GM12864 (cell line): ENCODE measurements at regions not wholly inside any gene's neighbourhood (a gene's known extent, or its start where the extent isn't known, plus 50 kb on each side); places are given as distances from the start of the nearest gene placed in this dataset.
"Not testable (repeated sequence)": the region's sequence is repeated elsewhere in the genome, so short reads cannot be mapped to it uniquely, and the experiment has no call there.

ENCODE experiments used
- DNase-seq: peaks from one replicate; pipeline ENCODE4 v3.0.0-alpha.2; 2011; ENCODE audit warnings: low read depth
- H3K4me3 ChIP-seq: 2 replicates; pipeline ENCODE4 v1.5.1; 2011; ENCODE audit warnings: mild to moderate bottlenecking, low read depth, low read length, control low read depth
- CTCF ChIP-seq: IDR thresholded peaks from 2 replicates; pipeline ENCODE4 v1.5.1; 2011; ENCODE audit warnings: low read depth, mild to moderate bottlenecking, moderate library complexity, low read length, control low read depth, inconsistent platforms; ENCODE audit errors: missing control alignments

DNA sequence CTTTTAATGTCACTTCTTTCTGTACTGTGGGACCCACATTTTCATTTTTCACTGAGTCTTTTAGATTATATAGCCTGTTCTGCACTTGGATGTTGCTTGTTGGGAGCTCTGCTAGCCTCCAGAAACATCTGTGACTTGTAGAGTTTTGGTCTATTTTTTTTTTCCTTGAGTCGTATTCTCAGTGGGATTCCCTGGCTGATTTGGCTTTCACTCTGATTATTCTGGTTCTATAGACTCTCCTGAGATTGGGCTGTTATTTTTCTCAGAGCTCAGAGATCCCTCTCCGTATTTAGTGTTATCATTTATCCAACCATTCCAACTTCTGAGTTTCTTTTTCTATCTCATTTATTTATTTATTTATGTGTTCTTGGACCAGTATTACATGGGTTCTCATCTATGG, 339.3 kb downstream of the FAM170A start:
- H3K4me3 ChIP-seq: no peak overlapping the region
- TF ChIP-seq CTCF: no peak
- DNase-seq: no peak

DNA sequence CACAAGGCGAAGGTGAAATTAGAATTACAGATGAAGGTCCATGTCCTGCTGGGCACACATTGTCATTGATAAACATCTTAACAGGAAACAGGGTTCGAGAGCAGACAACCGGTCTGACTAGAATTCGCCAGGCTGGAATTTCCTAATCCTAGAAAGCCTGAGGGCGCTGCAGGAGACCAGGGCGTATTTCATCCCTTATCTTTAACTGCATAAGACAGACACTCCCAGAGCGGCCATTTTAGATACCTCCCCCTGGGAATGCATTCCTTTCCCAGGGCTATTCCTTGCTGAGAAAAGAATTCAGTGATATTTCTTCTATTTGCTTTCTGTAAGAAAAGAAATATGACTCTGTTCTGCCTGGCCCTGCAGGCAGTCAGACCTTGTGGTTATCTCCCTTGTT, 357.7 kb downstream of the FAM170A start:
- H3K4me3 ChIP-seq, DNase-seq: not testable (repeated sequence)

- no peak for DNase-seq
- H3K4me3 ChIP-seq: no peak overlapping the region
- TF ChIP-seq CTCF: no peak
Measured at GRCh38 chr5:119991625-119992024, 362.3 kb downstream of the FAM170A start.

- DNase-seq: no peak
- no peak overlapping the region for H3K4me3 ChIP-seq
- no peak for TF ChIP-seq CTCF
Measured at GRCh38 chr5:119996128-119996527, 366.8 kb downstream of the FAM170A start.

DNA sequence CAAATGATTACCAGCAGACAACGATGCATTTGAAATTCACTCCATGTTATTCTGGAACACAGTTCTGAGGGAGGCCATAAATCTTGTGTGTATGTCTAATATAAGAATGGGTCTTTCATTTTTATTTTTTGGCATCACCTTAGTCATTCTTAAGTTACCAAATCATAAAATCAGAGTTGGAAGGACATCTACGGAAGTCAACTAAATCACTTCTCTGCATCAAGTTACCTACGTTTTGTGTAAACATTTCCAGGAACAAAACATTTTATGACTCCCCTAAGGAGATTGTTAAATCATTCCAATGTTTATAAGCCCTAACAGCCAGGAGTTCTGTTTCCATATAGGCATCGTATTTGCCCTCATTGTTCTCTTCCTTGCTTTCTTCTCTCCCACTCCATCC, 378.2 kb downstream of the FAM170A start:
- no peak overlapping the region for H3K4me3 ChIP-seq
- TF ChIP-seq CTCF: no peak
- no peak for DNase-seq

- no peak for DNase-seq
- TF ChIP-seq CTCF: no peak
- H3K4me3 ChIP-seq: no peak overlapping the region
Measured at GRCh38 chr5:120012431-120012830, 383.1 kb downstream of the FAM170A start.

DNA sequence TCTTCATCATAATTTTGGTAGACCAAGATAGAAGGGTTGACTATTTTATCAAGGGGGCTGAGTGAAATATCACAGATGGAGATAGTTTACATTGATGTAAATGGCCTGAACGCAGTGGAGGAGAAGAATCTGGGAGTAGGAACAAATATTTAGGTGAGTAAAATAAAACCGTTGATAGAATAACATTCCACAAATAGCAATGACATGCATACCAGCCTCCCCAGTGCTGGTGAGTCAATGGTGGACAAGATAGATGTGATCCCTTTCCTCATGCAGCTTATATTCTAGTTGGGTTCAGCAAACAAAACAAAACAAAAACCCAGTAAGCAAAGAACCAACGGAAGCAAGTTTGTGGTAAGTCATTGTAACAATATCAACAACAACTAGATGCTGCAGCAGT, 385.2 kb downstream of the FAM170A start:
- no peak for TF ChIP-seq CTCF
- no peak for DNase-seq
- H3K4me3 ChIP-seq: no peak overlapping the region
